ENCODE measurements at regions not wholly inside any gene's neighbourhood (a gene's known extent, or its start where the extent isn't known, plus 50 kb on each side); places are given as distances from the start of the nearest gene placed in this dataset.

- no peak for DNase-seq
Measured at GRCh38 chr20:23278172-23278571, 72.4 kb upstream of the NXT1 start.

GRCh38 chr20:23277316-23277715, 73.3 kb upstream of the NXT1 start:
- DNase-seq = no peak

- DNase-seq = no peak
Measured at GRCh38 chr20:23273776-23274175, 76.8 kb upstream of the NXT1 start.

- DNase-seq = no peak
Measured at GRCh38 chr20:23272176-23273029, 78.2 kb upstream of the NXT1 start.

- no peak for DNase-seq
Measured at GRCh38 chr20:23270382-23270911, 80.1 kb upstream of the NXT1 start.

- DNase-seq = no peak
Measured at GRCh38 chr20:23269954-23270353, 80.6 kb upstream of the NXT1 start.

- no peak for DNase-seq
Measured at GRCh38 chr20:23268792-23269354, 81.7 kb upstream of the NXT1 start.

GRCh38 chr20:23267909-23268308, 82.7 kb upstream of the NXT1 start:
- no peak for DNase-seq

- no peak for DNase-seq
Measured at GRCh38 chr20:23266530-23267398, 83.8 kb upstream of the NXT1 start.

- no peak for DNase-seq
Measured at GRCh38 chr20:23265226-23265625, 85.4 kb upstream of the NXT1 start.

- DNase-seq = no peak
Measured at GRCh38 chr20:23264545-23264944, 86.0 kb upstream of the NXT1 start.

- DNase-seq = no peak
Measured at GRCh38 chr20:23260181-23260840, 90.3 kb upstream of the NXT1 start.

GRCh38 chr20:23258747-23259121, 91.9 kb upstream of the NXT1 start:
- no peak for DNase-seq

GRCh38 chr20:23257848-23258746, 92.5 kb upstream of the NXT1 start:
- peak; percentile 43 for DNase-seq

- DNase-seq = no peak
Measured at GRCh38 chr20:23257106-23257761, 93.4 kb upstream of the NXT1 start.

- peak; percentile 7 for DNase-seq
Measured at GRCh38 chr20:23255716-23256385, 94.7 kb upstream of the NXT1 start.

- no peak for DNase-seq
Measured at GRCh38 chr20:23255106-23255505, 95.5 kb upstream of the NXT1 start.

- no peak for DNase-seq
Measured at GRCh38 chr20:23254505-23254904, 96.1 kb upstream of the NXT1 start.

GRCh38 chr20:23254034-23254433, 96.6 kb upstream of the NXT1 start:
- DNase-seq = no peak

- DNase-seq = no peak
Measured at GRCh38 chr20:23253524-23253923, 97.1 kb upstream of the NXT1 start.

- no peak for DNase-seq
Measured at GRCh38 chr20:23251779-23252178, 98.8 kb upstream of the NXT1 start.

All from NCI-H146 (cell line).